IMR-90 (cell line): ENCODE measurements at regions not wholly inside any gene's neighbourhood (a gene's known extent, or its start where the extent isn't known, plus 50 kb on each side); places are given as distances from the start of the nearest gene placed in this dataset.

Experiments
- ATAC-seq: fragments of 200-7000 bp; cut with Tn5 transposase; 2 replicates; pipeline ENCODE4 v1.9.1; 2020; ENCODE audit warnings: low read depth, mild to moderate bottlenecking, moderate library complexity
- BruUV-seq: library from RNA; stranded (reverse); fragments of 400-500 nt; replicated peaks from 2 replicates; lab custom pipeline; 2021; lab: Mats Ljungman, UMichigan
- CTCF ChIA-PET: fragments of 300-600 bp; formaldehyde crosslinking; extraction: SDS; loops from one replicate; lab custom pipeline; 2021; ENCODE audit warnings: antibody characterized with exemption; lab: Yijun Ruan, JAX
- POLR2A ChIA-PET: fragments of 300-600 bp; sonication (Branson Sonifier 250); formaldehyde crosslinking; loops from one replicate; lab custom pipeline; 2022; ENCODE audit warnings: antibody characterized with exemption; ENCODE audit not compliant: unreplicated experiment; lab: Charles Lee
- DNase-seq: peaks from one replicate; pipeline ENCODE4 v3.0.0; 2013
- H2AFZ ChIP-seq: replicated peaks from 2 replicates; pipeline ENCODE3; 2013; ENCODE audit warnings: low read length, mild to moderate bottlenecking; ENCODE audit not compliant: poor library complexity
- H2AK5ac ChIP-seq: 2 replicates; pipeline ENCODE4 v1.6.1; 2013; ENCODE audit warnings: low read depth, low read length, inconsistent platforms
- H2AK9ac ChIP-seq: replicated peaks from 2 replicates; pipeline ENCODE3; 2013; ENCODE audit warnings: mild to moderate bottlenecking, low read depth, low read length, moderate library complexity; ENCODE audit not compliant: poor library complexity
- H2BK120ac ChIP-seq: 2 replicates; pipeline ENCODE4 v1.6.1; 2013; ENCODE audit warnings: low read depth, low read length, inconsistent platforms
- H2BK15ac ChIP-seq: 3 replicates; pipeline ENCODE4 v1.6.1; 2013; ENCODE audit warnings: low read depth, low read length, inconsistent platforms
- H2BK20ac ChIP-seq: 2 replicates; pipeline ENCODE4 v1.6.1; 2013; ENCODE audit warnings: low read depth, mild to moderate bottlenecking, inconsistent platforms, low read length, moderate library complexity
- H2BK5ac ChIP-seq: 2 replicates; pipeline ENCODE4 v1.6.1; 2013; ENCODE audit warnings: mild to moderate bottlenecking, low read depth, low read length, inconsistent platforms; ENCODE audit not compliant: poor library complexity, severe bottlenecking
- H3K14ac ChIP-seq: replicated peaks from 2 replicates; pipeline ENCODE4 v1.6.1; 2013; ENCODE audit warnings: low read depth, low read length, inconsistent platforms
- H3K18ac ChIP-seq: 2 replicates; pipeline ENCODE4 v1.6.1; 2013; ENCODE audit warnings: low read depth, low read length, control low read depth
- H3K23ac ChIP-seq: 2 replicates; pipeline ENCODE4 v1.6.1; 2013; ENCODE audit warnings: low read depth, low read length, inconsistent platforms
- H3K27ac ChIP-seq: 2 replicates; pipeline ENCODE4 v1.5.1; 2013; ENCODE audit warnings: mild to moderate bottlenecking, control low read depth, low read length; ENCODE audit not compliant: insufficient read depth
- H3K27me3 ChIP-seq: 2 replicates; pipeline ENCODE4 v1.6.1; 2013; ENCODE audit warnings: low read length; ENCODE audit not compliant: control insufficient read depth, insufficient read depth
- H3K36me3 ChIP-seq: 2 replicates; pipeline ENCODE4 v1.6.1; 2013; ENCODE audit warnings: low read length, mixed read lengths; ENCODE audit not compliant: control insufficient read depth, insufficient read depth
- H3K4ac ChIP-seq: 2 replicates; pipeline ENCODE4 v1.6.1; 2013; ENCODE audit warnings: low read depth, low read length, inconsistent platforms
- H3K4me1 ChIP-seq: 2 replicates; pipeline ENCODE4 v1.6.1; 2013; ENCODE audit warnings: low read length, mixed read lengths; ENCODE audit not compliant: control insufficient read depth, insufficient read depth
- H3K4me2 ChIP-seq: 2 replicates; pipeline ENCODE4 v1.6.1; 2013; ENCODE audit warnings: low read depth, mild to moderate bottlenecking, control low read depth, low read length, moderate library complexity
- H3K4me3 ChIP-seq: 2 replicates; pipeline ENCODE4 v1.5.1; 2013; ENCODE audit warnings: low read depth, mild to moderate bottlenecking, control low read depth, low read length, moderate library complexity; ENCODE audit not compliant: insufficient read depth
- H3K56ac ChIP-seq: 2 replicates; pipeline ENCODE4 v1.6.1; 2013; ENCODE audit warnings: low read length, inconsistent platforms; ENCODE audit not compliant: insufficient read depth; ENCODE audit errors: extremely low read depth
- H3K79me1 ChIP-seq, 2 experiments: 2 replicates each; pipeline ENCODE4 v1.6.1; 2013; ENCODE audit warnings: low read length in 2 of 2, inconsistent platforms in 1 of 2, low read depth in 1 of 2
- H3K9ac ChIP-seq: 2 replicates; pipeline ENCODE4 v1.6.1; 2013; ENCODE audit warnings: low read depth, low read length, control low read depth
- H3K9me1 ChIP-seq: 2 replicates; pipeline ENCODE4 v1.6.1; 2013; ENCODE audit warnings: low read length, inconsistent platforms; ENCODE audit not compliant: insufficient read depth
- H3K9me3 ChIP-seq: 2 replicates; pipeline ENCODE4 v1.6.1; 2013; ENCODE audit warnings: low read length; ENCODE audit not compliant: control insufficient read depth, insufficient read depth
- H4K20me1 ChIP-seq: 2 replicates; pipeline ENCODE4 v1.6.1; 2013; ENCODE audit warnings: low read length, inconsistent platforms; ENCODE audit not compliant: insufficient read depth
- H4K5ac ChIP-seq: 2 replicates; pipeline ENCODE4 v1.6.1; 2013; ENCODE audit warnings: mild to moderate bottlenecking, low read depth, low read length, control low read depth
- H4K8ac ChIP-seq, 2 experiments: 2 replicates each; pipeline ENCODE4 v1.6.1; 2013; ENCODE audit warnings: low read depth in 2 of 2, low read length in 2 of 2, control low read depth in 1 of 2, inconsistent platforms in 1 of 2
- H4K91ac ChIP-seq: 2 replicates; pipeline ENCODE4 v1.6.1; 2013; ENCODE audit warnings: low read depth, low read length, inconsistent platforms; ENCODE audit not compliant: insufficient read depth
- BHLHE40 ChIP-seq: fragments of 150-350 bp; IDR thresholded peaks from 2 replicates; pipeline ENCODE4 v1.6.1; 2016; ENCODE audit warnings: mild to moderate bottlenecking, low read depth, low read length
- CEBPB ChIP-seq: IDR thresholded peaks from 2 replicates; pipeline ENCODE4 v1.6.1; 2012; ENCODE audit warnings: low read depth, low read length, improper control_type of control experiment
- CHD1 ChIP-seq: IDR thresholded peaks from 2 replicates; pipeline ENCODE4 v1.6.1; 2012; ENCODE audit warnings: low read depth, low read length, improper control_type of control experiment
- CTCF ChIP-seq: conservative IDR thresholded peaks from 2 replicates; pipeline ENCODE4 v1.5.1; 2012; ENCODE audit warnings: mild to moderate bottlenecking, low read depth, low read length, improper control_type of control experiment
- ELK1 ChIP-seq: fragments of 150-350 bp; IDR thresholded peaks from 2 replicates; pipeline ENCODE4 v1.6.1; 2016; ENCODE audit warnings: low read depth, mild to moderate bottlenecking, low read length, moderate library complexity, borderline replicate concordance
- FOS ChIP-seq: fragments of 150-350 bp; IDR thresholded peaks from 2 replicates; pipeline ENCODE4 v1.6.1; 2016; ENCODE audit warnings: low read depth, low read length
- MAFK ChIP-seq: IDR thresholded peaks from 2 replicates; pipeline ENCODE4 v1.6.1; 2012; ENCODE audit warnings: low read depth, low read length, improper control_type of control experiment
- MAZ ChIP-seq: IDR thresholded peaks from 2 replicates; pipeline ENCODE4 v1.6.1; 2012; ENCODE audit warnings: low read depth, mild to moderate bottlenecking, low read length, improper control_type of control experiment, moderate library complexity, borderline replicate concordance
- MXI1 ChIP-seq: IDR thresholded peaks from 2 replicates; pipeline ENCODE4 v1.6.1; 2012; ENCODE audit warnings: low read depth, mild to moderate bottlenecking, low read length, moderate library complexity, borderline replicate concordance
- NFE2L2 ChIP-seq: fragments of 150-350 bp; IDR thresholded peaks from 2 replicates; pipeline ENCODE4 v1.6.1; 2016; ENCODE audit warnings: low read depth, mild to moderate bottlenecking, low read length
- POLR2A ChIP-seq: IDR thresholded peaks from 2 replicates; pipeline ENCODE4 v1.6.1; 2012; ENCODE audit warnings: mild to moderate bottlenecking, low read depth, low read length
- RAD21 ChIP-seq: IDR thresholded peaks from 2 replicates; pipeline ENCODE4 v1.6.1; 2012; ENCODE audit warnings: low read length, improper control_type of control experiment
- RCOR1 ChIP-seq: IDR thresholded peaks from 2 replicates; pipeline ENCODE4 v1.6.1; 2012; ENCODE audit warnings: mild to moderate bottlenecking, low read length, improper control_type of control experiment; ENCODE audit not compliant: insufficient replicate concordance
- RFX5 ChIP-seq: IDR thresholded peaks from 2 replicates; pipeline ENCODE4 v1.8.0; 2012; ENCODE audit warnings: low read depth, mild to moderate bottlenecking, low read length, moderate library complexity
- SMC3 ChIP-seq: fragments of 150-350 bp; IDR thresholded peaks from 2 replicates; pipeline ENCODE4 v1.6.1; 2016; ENCODE audit warnings: low read depth, mild to moderate bottlenecking, antibody characterized with exemption, low read length, moderate library complexity
- USF2 ChIP-seq: fragments of 150-350 bp; IDR thresholded peaks from 2 replicates; pipeline ENCODE4 v1.6.1; 2017; ENCODE audit warnings: mild to moderate bottlenecking, antibody characterized with exemption, low read length, low read depth
- WGBS, 2 experiments: methylation state at CpG; one replicate each; pipeline versions ENCODE4 v1.1.5 to v1.1.7; 2013; ENCODE audit warnings: missing lambda C conversion rate in 2 of 2; ENCODE audit not compliant: insufficient read length in 1 of 2; ENCODE audit errors: extremely low coverage in 2 of 2; 5-methylcytosine and 5-hydroxymethylcytosine counted together
- dilution Hi-C: fragments of 300-500 bp; cut with HindIII; formaldehyde crosslinking; loops from one replicate; pipeline ENCODE4 v1.14.3; 2018; ENCODE audit warnings: low sequenced_read_pairs; ENCODE audit not compliant: unreplicated experiment
- in situ Hi-C: fragments of 300-500 bp; cut with MboI; formaldehyde crosslinking; loops from 3 replicates; pipeline ENCODE4 v1.14.3; 2019; ENCODE audit warnings: low sequenced_read_pairs, inconsistent platforms, mixed read lengths
- intact Hi-C: fragments of 100-400 bp; cut with micrococcal nuclease; formaldehyde crosslinking; loops from 2 replicates; pipeline ENCODE4 v1.10.0; 2022

GRCh38 chr2:221267773-221268425, 304.2 kb downstream of the EPHA4 start:
- no peak overlapping the region for H3K4me3 ChIP-seq
- no peaks in the 10 kb centered on the region for H3K79me1 ChIP-seq
- H2BK20ac ChIP-seq, result no peak overlapping the region
- no peak overlapping the region for H2AFZ ChIP-seq
- in situ Hi-C loops, result no loop called here
- no peaks in the 10 kb centered on the region for H3K9me3 ChIP-seq
- 0 out of 2 replicates have a peak, but pooled peaks cover 2% of the 10 kb centered on the region for H3K9me1 ChIP-seq
- H3K9ac ChIP-seq, result no peak overlapping the region
- no peak overlapping the region for H3K4me2 ChIP-seq
- ATAC-seq, result no peak
- dilution Hi-C loops, result no loop called here
- no peak overlapping the region for H4K8ac ChIP-seq
- CTCF ChIA-PET, result no interaction called here
- no peak overlapping the region for H3K18ac ChIP-seq
- no peaks in the 10 kb centered on the region for H3K36me3 ChIP-seq
- no peak overlapping the region for H3K23ac ChIP-seq
- 48% methylated on average over 2 of the region's 6 CpGs; no CpG with 5 or more reads in 1 of the 2 experiments for WGBS, 2 experiments
- no TSS peak for BruUV-seq
- TF ChIP-seq BHLHE40 (no peak), RAD21 (no peak), MXI1 (no peak), MAZ (no peak), RFX5 (no peak), CTCF (no peak), MAFK (no peak), SMC3 (no peak), RCOR1 (no peak), FOS (no peak), ELK1 (no peak), POLR2A (no peak), USF2 (no peak), CEBPB (no peak), NFE2L2 (no peak), CHD1 (no peak)
- no peaks in the 10 kb centered on the region for H4K20me1 ChIP-seq
- H2AK9ac ChIP-seq, result no peak overlapping the region
- no peak for DNase-seq
- peaks cover 1% of the 10 kb centered on the region; the same call in 1 of the 2 replicates for H3K27me3 ChIP-seq
- no peak overlapping the region for H2BK15ac ChIP-seq
- no peak overlapping the region for H3K4ac ChIP-seq
- H2BK5ac ChIP-seq, result no peak overlapping the region
- H4K91ac ChIP-seq, result no peak overlapping the region
- no peak overlapping the region for H3K56ac ChIP-seq
- H2AK5ac ChIP-seq, result no peak overlapping the region
- intact Hi-C loops, result no loop called here
- H3K14ac ChIP-seq, result no peak overlapping the region
- POLR2A ChIA-PET, result no interaction called here
- no peak overlapping the region for H3K27ac ChIP-seq
- no peak overlapping the region for H4K5ac ChIP-seq
- H2BK120ac ChIP-seq, result no peak overlapping the region
- no peaks in the 10 kb centered on the region for H3K4me1 ChIP-seq
